B cell (primary cell): ENCODE measurements at regions not wholly inside any gene's neighbourhood (a gene's known extent, or its start where the extent isn't known, plus 50 kb on each side); places are given as distances from the start of the nearest gene placed in this dataset.

ENCODE experiments used
- ATAC-seq: fragments of 200-7000 bp; cut with Tn5 transposase; one replicate; pipeline ENCODE4 v1.10.0; 2021; ENCODE audit warnings: low read depth, mild to moderate bottlenecking, moderate number of reproducible peaks, moderate library complexity
- CTCF ChIA-PET: fragments of 350-600 bp; sonication (Branson Sonifier 250); formaldehyde crosslinking; loops from one replicate; lab custom pipeline; 2021; ENCODE audit warnings: antibody characterized with exemption, inconsistent platforms; lab: Charles Lee
- POLR2A ChIA-PET: fragments of 350-600 bp; sonication (Branson Sonifier 250); formaldehyde crosslinking; loops from one replicate; lab custom pipeline; 2021; ENCODE audit warnings: antibody characterized with exemption; lab: Charles Lee
- DNase-seq: peaks from one replicate; pipeline ENCODE4 v3.0.0; 2013
- H2AFZ ChIP-seq: 2 replicates; pipeline ENCODE4 v1.6.1; 2012; ENCODE audit warnings: mild to moderate bottlenecking, low read depth, low read length; ENCODE audit not compliant: insufficient read depth, poor library complexity, severe bottlenecking
- H3K27ac ChIP-seq, 2 donors: 1 replicate in 1 of 2; 2 replicates in 1 of 2; pipeline ENCODE4 v1.5.1; 2012 to 2013; ENCODE audit warnings: low read length in 2 of 2, mild to moderate bottlenecking in 2 of 2, moderate library complexity in 1 of 2
- H3K27me3 ChIP-seq, 4 experiments: fragments of 200-600 bp in 1 of 4; sonication (generic) in 1 of 4; replicated peaks in 1 of 4; 1 replicate in 2 of 4; 2 replicates in 2 of 4; pipeline versions ENCODE4 v1.6.1 to v1.7.0; 2013 to 2016; ENCODE audit warnings: low read length in 3 of 4, mild to moderate bottlenecking in 2 of 4, mixed read lengths in 1 of 4, moderate library complexity in 1 of 4; ENCODE audit not compliant: insufficient read depth in 4 of 4, control insufficient read depth in 3 of 4; ENCODE audit errors: control extremely low read depth in 1 of 4
- H3K36me3 ChIP-seq, 2 experiments: replicated peaks in 1 of 2; 1 replicate in 1 of 2; 2 replicates in 1 of 2; pipeline versions ENCODE4 v1.6.1 to v1.7.1; 2013; ENCODE audit warnings: low read length in 1 of 2; ENCODE audit not compliant: insufficient read depth in 2 of 2, control insufficient read depth in 1 of 2; ENCODE audit errors: control extremely low read depth in 1 of 2, extremely low read depth in 1 of 2
- H3K4me1 ChIP-seq, 2 donors: fragments of 200-600 bp in 1 of 2; sonication (generic) in 1 of 2; 1 replicate in 1 of 2; 2 replicates in 1 of 2; pipeline versions ENCODE4 v1.5.1 to v1.6.1; 2013 to 2017; ENCODE audit warnings: low read length in 2 of 2; ENCODE audit not compliant: control insufficient read depth in 2 of 2, insufficient read depth in 2 of 2
- H3K4me2 ChIP-seq: replicated peaks from 2 replicates; pipeline ENCODE3; 2012; ENCODE audit warnings: mild to moderate bottlenecking, low read depth, low read length; ENCODE audit not compliant: poor library complexity, severe bottlenecking
- H3K4me3 ChIP-seq, 5 experiments: fragments of 200-600 bp in 1 of 5; sonication (generic) in 1 of 5; 1 replicate in 3 of 5; 2 replicates in 2 of 5; pipeline versions ENCODE4 v1.5.1 to v1.7.0; 2011 to 2016; ENCODE audit warnings: low read length in 4 of 5, mild to moderate bottlenecking in 4 of 5, low read depth in 2 of 5, control low read depth in 1 of 5, moderate library complexity in 1 of 5; ENCODE audit not compliant: insufficient read depth in 1 of 5; ENCODE audit errors: control extremely low read depth in 1 of 5, extremely low read depth in 1 of 5
- H3K79me2 ChIP-seq: fragments of 200-600 bp; sonication (generic); one replicate; pipeline ENCODE4 v1.6.0; 2016; ENCODE audit warnings: low read length; ENCODE audit not compliant: control insufficient read depth, insufficient read depth
- H3K9ac ChIP-seq: fragments of 200-600 bp; sonication (generic); 2 replicates; pipeline ENCODE4 v1.6.1; 2017; ENCODE audit warnings: mild to moderate bottlenecking, low read length, moderate library complexity
- H3K9me3 ChIP-seq, 3 donors: one replicate each; pipeline versions ENCODE4 v1.6.1 to v1.7.1; 2013; ENCODE audit warnings: low read length in 2 of 3; ENCODE audit not compliant: control insufficient read depth in 2 of 3, insufficient read depth in 1 of 3; ENCODE audit errors: control extremely low read depth in 1 of 3
- H4K20me1 ChIP-seq: 2 replicates; pipeline ENCODE4 v1.6.0; 2012; ENCODE audit warnings: mild to moderate bottlenecking, low read length; ENCODE audit not compliant: insufficient read depth, control insufficient read depth, poor library complexity, severe bottlenecking
- H3K27ac Mint-ChIP-seq: one replicate; pipeline ENCODE4 v1.8.0; 2021; ENCODE audit warnings: mixed read lengths
- H3K27me3 Mint-ChIP-seq: one replicate; pipeline ENCODE4 v1.8.0; 2021; ENCODE audit warnings: mixed read lengths
- H3K4me1 Mint-ChIP-seq: one replicate; pipeline ENCODE4 v1.8.0; 2021; ENCODE audit warnings: mixed read lengths
- H3K4me3 Mint-ChIP-seq: one replicate; pipeline ENCODE4 v1.8.0; 2021; ENCODE audit warnings: mixed read lengths
- H3K9me3 Mint-ChIP-seq: one replicate; pipeline ENCODE4 v1.8.0; 2022; ENCODE audit warnings: mixed read lengths; ENCODE audit not compliant: insufficient read depth
- CTCF ChIP-seq: fragments of 200-600 bp; IDR thresholded peaks from one replicate; pipeline ENCODE4 v1.8.0; 2022; ENCODE audit warnings: antibody characterized with exemption, mild to moderate bottlenecking
- EZH2 ChIP-seq: IDR thresholded peaks from 2 replicates; pipeline ENCODE4 v1.6.1; 2012; ENCODE audit warnings: borderline replicate concordance, low read depth, mild to moderate bottlenecking, moderate library complexity, low read length; ENCODE audit not compliant: insufficient read depth, poor library complexity, severe bottlenecking
- WGBS: methylation state at CpG from one replicate; pipeline ENCODE4 v1.1.5; 2013; ENCODE audit warnings: missing lambda C conversion rate; ENCODE audit not compliant: insufficient coverage; 5-methylcytosine and 5-hydroxymethylcytosine counted together
- intact Hi-C: fragments of 100-400 bp; cut with micrococcal nuclease; formaldehyde crosslinking; loops from one replicate; pipeline ENCODE4 v1.10.0; 2022

GRCh38 chr11:88439356-88439755, 101.8 kb upstream of the CTSC start:
- TF ChIP-seq EZH2 (no peak), CTCF (no peak)
- no peak overlapping the region for H3K27ac Mint-ChIP-seq
- DNase-seq (no peak), ATAC-seq (no peak)
- Histone ChIP-seq H3K27me3 (no peaks in the 10 kb centered on the region), H3K9me3 (peaks cover 0 to 4% (median 0%) of the 10 kb centered on the region in 3 donors), H4K20me1 (no peaks in the 10 kb centered on the region), H3K4me3 (no peak overlapping the region), H3K9ac (no peak overlapping the region), H2AFZ (no peak overlapping the region), H3K79me2 (no peaks in the 10 kb centered on the region), H3K27ac (no peak overlapping the region), H3K4me2 (no peak overlapping the region), H3K4me1 (no peaks in the 10 kb centered on the region), H3K36me3 (no peaks in the 10 kb centered on the region)
- no CpG with 5 or more reads among the region's 3 CpGs for WGBS
- intact Hi-C loops = no loop called here
- ChIA-PET POLR2A (no interaction called here), CTCF (no interaction called here)
- no peak overlapping the region for H3K4me3 Mint-ChIP-seq
- H3K27me3 Mint-ChIP-seq = no peaks in the 10 kb centered on the region
- peaks cover 2% of the 10 kb centered on the region for H3K4me1 Mint-ChIP-seq
- H3K9me3 Mint-ChIP-seq = no peaks in the 10 kb centered on the region

GRCh38 chr11:88438721-88439120, 101.2 kb upstream of the CTSC start:
- intact Hi-C loops = no loop called here
- H3K79me2 ChIP-seq = no peaks in the 10 kb centered on the region
- POLR2A ChIA-PET = no interaction called here
- no peaks in the 10 kb centered on the region for H4K20me1 ChIP-seq
- Mint-ChIP-seq H3K27me3 (no peaks in the 10 kb centered on the region), H3K9me3 (no peaks in the 10 kb centered on the region), H3K4me3 (no peak overlapping the region), H3K4me1 (peaks cover 2% of the 10 kb centered on the region), H3K27ac (no peak overlapping the region)
- ATAC-seq (no peak), DNase-seq (no peak)
- no peak overlapping the region for H3K4me2 ChIP-seq
- TF ChIP-seq CTCF = no peak
- TF ChIP-seq EZH2 = no peak
- H2AFZ ChIP-seq = no peak overlapping the region
- H3K27me3 ChIP-seq = no peaks in the 10 kb centered on the region
- CTCF ChIA-PET = no interaction called here
- H3K4me3 ChIP-seq = no peak overlapping the region
- no peak overlapping the region for H3K9ac ChIP-seq
- H3K9me3 ChIP-seq = peaks cover 0 to 10% (median 0%) of the 10 kb centered on the region in 3 donors
- no peak overlapping the region for H3K27ac ChIP-seq
- H3K36me3 ChIP-seq = no peaks in the 10 kb centered on the region
- H3K4me1 ChIP-seq = no peaks in the 10 kb centered on the region
- 100% methylated on average over 1 of the region's 2 CpGs for WGBS
